HG03558 (cell line): ENCODE measurements at regions not wholly inside any gene's neighbourhood (a gene's known extent, or its start where the extent isn't known, plus 50 kb on each side); places are given as distances from the start of the nearest gene placed in this dataset.

Experiments used
- ATAC-seq: cut with Tn5 transposase; IDR thresholded peaks from one replicate; pipeline ENCODE4 v1.9.1; 2021; ENCODE audit warnings: moderate number of reproducible peaks; ENCODE audit not compliant: unreplicated experiment; ENCODE audit errors: extremely low read depth

GRCh38 chr15:39127151-39127790 lies 453.6 kb upstream of the THBS1 start:
- ATAC-seq = no peak

- no peak for ATAC-seq
These were observed 452.8 kb upstream of the THBS1 start for GRCh38 chr15:39127925-39128617.

- no peak for ATAC-seq
These were observed 452.1 kb upstream of the THBS1 start for GRCh38 chr15:39128746-39129145.

- ATAC-seq = no peak
These were observed 450.1 kb upstream of the THBS1 start for GRCh38 chr15:39130556-39131379.

- no peak for ATAC-seq
These were observed 449.3 kb upstream of the THBS1 start for GRCh38 chr15:39131609-39132008.

GRCh38 chr15:39132070-39132469 lies 448.8 kb upstream of the THBS1 start:
- ATAC-seq = no peak

- ATAC-seq = no peak
These were observed 447.8 kb upstream of the THBS1 start for GRCh38 chr15:39132954-39133600.

- no peak for ATAC-seq
These were observed 446.6 kb upstream of the THBS1 start for GRCh38 chr15:39134282-39134681.

GRCh38 chr15:39135989-39136388 lies 444.9 kb upstream of the THBS1 start:
- no peak for ATAC-seq

- ATAC-seq = no peak
These were observed 441.3 kb upstream of the THBS1 start for GRCh38 chr15:39139431-39140059.

GRCh38 chr15:39140060-39140604 lies 440.7 kb upstream of the THBS1 start:
- no peak for ATAC-seq

- no peak for ATAC-seq
These were observed 438.4 kb upstream of the THBS1 start for GRCh38 chr15:39142500-39142899.

- ATAC-seq = no peak
These were observed 437.4 kb upstream of the THBS1 start for GRCh38 chr15:39143479-39143878.

- ATAC-seq = no peak
These were observed 436.8 kb upstream of the THBS1 start for GRCh38 chr15:39144051-39144450.

- ATAC-seq = no peak
These were observed 436.0 kb upstream of the THBS1 start for GRCh38 chr15:39144613-39145499.

GRCh38 chr15:39145854-39146625 lies 434.8 kb upstream of the THBS1 start:
- ATAC-seq = no peak

- ATAC-seq = no peak
These were observed 431.2 kb upstream of the THBS1 start for GRCh38 chr15:39149636-39150150.

GRCh38 chr15:39151545-39151944 lies 429.3 kb upstream of the THBS1 start:
- no peak for ATAC-seq
